ENCODE measurements at regions not wholly inside any gene's neighbourhood (a gene's known extent, or its start where the extent isn't known, plus 50 kb on each side); places are given as distances from the start of the nearest gene placed in this dataset.
"Not testable (repeated sequence)": the region's sequence is repeated elsewhere in the genome, so short reads cannot be mapped to it uniquely, and the experiment has no call there.

DNA sequence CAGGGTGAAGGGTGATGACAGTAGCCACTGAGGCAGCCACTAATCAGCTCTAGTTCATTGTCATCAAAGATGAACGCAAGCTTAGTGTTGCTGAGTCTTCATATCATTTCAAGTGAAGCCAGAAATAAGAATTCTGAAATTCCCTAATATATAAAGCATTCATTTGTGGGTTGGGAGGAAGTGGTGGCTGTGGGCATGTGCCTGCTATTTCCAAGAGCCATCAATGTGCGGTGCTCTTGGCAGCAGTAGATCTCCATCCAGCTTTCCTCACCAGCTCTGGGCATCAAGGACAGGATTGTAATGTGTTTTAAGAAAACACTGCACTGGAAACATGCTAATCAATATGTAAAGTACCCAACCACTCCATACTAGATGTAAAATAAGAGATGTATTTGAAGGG, 202.5 kb upstream of the AHR start:
- DNase-seq = no peak

DNA sequence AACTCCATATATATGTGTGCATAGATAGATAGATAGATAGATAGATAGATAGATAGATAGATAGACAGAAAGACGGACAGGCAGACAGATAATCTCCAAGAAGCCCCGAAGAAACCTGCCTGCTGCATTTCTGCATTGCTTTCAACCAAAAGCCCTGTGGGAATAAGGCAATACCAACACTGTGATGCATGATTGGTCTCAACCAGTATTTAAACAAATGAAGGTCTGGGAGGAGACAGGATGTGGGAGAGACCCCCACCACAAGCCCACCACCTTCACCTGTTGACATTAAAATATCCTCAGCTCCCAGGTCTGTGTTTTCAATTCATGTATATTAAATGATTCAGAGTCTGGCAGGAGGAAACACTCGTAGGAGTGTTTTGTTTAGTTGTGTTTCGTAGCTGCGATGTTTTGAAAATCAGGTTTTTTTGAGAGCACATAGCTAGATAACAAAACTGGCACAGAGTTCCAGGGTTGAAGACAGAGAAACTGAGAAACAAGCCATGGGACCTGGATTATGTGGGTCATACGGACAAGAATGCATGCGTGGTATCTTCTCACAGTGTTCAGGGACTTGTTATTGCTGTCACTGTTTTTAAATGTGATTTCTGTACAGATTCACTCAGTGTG, 200.7 kb upstream of the AHR start:
- DNase-seq = no peak

DNA sequence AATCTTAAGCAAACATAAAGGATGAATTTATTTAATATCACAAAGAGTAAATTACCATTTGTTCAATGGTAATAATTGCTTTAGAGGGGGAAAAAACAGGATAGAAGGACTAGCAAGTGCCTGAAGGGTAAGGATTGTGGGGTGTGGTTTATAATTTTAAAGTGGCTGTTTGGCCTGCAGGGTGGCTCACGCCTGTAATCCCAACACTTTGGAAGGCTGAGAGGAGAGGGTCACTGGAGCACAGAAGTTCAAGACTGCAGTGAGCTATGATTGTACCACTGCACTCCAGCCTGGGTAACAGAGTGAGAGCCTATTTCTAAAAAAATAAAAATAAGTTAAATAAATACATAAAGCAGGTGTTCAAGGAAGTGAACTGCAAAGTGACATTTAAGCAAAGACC, 199.9 kb upstream of the AHR start:
- DNase-seq = no peak

DNA sequence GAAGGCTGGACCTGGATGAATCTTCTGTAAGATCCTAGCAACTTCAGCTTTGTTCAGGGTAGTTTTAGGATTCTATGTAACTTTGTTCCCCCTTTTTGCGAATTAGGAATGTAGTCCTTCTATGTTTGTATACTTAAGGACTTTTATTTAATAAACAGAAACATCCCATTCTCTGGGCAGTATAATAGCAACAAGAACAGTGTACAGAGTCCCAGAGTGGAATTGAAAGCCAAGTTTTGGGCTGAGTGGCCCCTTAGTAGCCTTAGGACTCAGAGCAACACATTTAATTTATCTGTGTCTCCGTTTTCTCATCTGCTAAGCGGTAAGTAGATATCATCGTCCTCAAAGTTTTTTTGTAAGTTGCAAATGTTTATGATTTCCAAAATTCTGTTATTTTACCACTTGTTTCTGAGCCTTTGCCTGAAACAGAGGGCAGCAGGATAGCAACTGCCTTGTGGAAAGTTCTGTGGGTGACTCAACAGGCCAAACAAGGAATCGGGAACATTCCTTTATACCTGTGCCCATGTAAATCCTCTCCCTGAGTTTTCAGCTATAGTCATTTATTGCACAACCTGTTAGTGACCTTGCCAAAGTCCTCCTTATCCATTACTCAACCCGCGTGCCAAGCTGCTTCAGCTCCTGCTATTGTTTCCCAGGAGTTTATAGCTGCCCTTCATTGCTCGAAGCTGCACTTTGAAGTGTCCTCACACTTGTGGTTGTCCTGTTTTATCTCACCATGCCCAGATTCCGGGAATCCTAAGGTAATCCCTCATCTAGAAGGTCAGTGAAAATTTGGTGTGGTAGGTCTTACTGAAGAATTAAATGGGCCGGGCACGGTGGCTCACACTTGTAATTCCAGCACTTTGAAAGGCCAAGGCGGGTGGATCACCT, 199.1 kb upstream of the AHR start:
- DNase-seq = no peak

DNA sequence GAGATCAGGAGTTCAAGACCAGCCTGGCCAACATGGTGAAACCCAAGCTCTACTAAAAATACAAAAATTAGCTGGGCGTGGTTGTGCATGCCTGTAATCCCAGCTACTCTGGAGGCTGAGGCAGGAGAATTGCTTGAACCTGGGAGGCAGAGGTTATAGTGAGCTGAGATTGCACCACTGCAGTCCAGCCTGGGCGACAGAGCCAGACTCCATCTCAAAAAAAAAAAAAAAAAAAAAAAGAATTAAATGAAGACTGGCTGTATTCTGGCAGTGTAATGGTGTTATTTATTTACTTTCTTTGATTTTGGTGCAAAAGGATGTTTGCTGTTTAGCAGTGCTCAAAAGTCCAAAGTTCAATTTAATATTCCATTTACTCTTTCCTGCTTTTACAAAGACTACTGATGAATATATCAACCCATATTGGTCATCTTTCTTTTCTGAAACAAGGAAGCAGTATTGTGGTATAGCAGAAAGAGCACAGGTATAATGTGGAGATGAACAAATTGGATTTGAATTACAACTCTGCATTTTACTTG, 198.4 kb upstream of the AHR start:
- DNase-seq = not testable (repeated sequence)

DNA sequence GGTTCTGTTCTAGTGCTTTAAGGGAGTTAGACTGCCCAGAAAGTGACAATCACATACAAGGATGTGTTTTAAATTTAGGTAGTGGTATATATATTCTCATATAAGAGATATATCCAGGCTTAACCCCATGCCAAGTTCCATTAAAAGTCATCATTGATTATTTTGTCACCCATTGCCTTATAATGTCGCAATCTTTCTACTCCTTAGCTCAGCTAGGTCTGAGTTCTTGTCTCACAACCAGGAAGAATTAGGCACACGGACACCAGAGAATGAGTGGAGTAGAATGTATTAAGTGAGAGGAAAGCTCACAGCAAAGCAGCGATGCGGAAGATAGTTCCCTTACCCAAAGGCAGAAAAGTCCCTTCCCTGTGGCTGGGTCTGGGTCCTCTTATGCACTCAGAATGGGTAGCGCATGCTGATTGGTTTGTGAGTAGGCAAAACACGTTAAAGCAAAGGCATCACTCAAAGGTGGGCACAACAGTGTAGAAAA, 197.2 kb upstream of the AHR start:
- no peak for DNase-seq

DNA sequence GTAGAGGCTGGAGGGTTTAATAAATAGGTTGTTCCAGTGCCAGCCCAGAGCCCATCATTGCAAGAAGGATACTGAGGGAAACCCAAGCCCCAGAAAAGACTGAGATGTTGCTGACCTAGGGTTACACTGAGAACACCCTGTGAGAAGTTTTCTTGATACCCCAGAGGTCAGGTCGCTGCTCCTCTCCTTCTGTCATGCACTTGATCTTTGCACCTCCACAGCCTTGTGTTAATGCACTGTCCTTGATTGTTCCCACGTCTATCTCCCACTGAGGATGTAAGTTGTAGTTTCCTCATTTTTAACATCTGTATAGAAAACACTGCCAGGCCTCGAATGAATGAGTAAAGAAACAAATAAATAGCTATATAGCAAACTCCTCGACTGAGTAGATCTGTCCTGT, 195.3 kb upstream of the AHR start:
- DNase-seq = no peak

DNA sequence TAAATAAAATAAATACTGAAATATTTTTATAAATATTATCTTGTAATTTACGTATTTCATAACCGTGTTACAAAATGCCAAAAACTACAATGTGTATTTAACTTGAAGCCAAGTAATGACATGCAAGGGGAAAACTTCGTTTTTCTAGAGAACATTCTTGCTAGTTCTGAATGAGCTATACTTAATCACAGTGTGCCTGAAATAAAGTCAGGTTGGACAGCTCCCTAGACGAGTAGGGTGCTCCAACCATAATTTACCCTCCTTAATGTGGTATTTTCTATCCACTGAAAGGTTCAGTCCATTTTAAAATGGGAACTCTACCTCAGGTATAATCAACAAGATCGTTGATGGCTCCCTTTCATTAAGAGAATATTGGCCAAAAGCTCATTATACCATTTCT, 194.5 kb upstream of the AHR start:
- DNase-seq = no peak

DNA sequence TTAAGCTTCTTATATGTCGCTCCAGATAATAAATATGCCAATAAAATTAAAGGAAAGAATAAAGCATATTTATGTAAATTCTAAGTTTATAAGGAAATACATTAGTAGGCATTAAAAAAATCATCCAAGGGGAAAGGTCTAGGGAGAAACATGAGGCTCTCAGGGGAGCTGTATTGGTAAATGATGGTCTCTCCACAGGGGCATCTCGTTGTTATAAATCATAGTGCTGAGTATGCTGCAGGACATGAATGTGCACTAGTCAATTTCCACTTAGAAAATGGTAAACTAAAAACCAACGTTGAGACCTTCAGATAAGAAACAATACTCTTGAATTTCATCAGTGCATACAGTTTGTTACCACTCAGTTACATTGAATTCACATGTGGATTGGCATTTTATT, 194.0 kb upstream of the AHR start:
- no peak for DNase-seq

DNA sequence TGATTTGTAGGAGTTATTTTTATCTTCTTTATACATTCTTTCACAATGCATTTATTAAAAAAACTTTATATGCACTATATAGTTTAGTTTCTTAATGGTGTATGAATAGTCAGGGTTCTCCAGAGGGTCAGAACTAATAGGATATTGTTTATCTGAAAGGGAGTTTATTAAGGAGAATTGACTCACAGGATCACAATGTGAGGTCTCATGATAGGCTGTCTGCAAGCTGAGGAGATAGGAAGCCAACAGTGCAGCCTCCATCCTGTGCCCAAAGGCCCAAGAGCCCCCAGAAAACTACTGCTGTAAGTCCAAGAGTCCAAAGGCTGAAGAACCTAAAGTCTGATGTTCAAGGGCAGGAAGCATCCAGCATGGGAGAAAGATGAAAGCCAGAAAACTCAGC, 192.8 kb upstream of the AHR start:
- no peak for DNase-seq

DNA sequence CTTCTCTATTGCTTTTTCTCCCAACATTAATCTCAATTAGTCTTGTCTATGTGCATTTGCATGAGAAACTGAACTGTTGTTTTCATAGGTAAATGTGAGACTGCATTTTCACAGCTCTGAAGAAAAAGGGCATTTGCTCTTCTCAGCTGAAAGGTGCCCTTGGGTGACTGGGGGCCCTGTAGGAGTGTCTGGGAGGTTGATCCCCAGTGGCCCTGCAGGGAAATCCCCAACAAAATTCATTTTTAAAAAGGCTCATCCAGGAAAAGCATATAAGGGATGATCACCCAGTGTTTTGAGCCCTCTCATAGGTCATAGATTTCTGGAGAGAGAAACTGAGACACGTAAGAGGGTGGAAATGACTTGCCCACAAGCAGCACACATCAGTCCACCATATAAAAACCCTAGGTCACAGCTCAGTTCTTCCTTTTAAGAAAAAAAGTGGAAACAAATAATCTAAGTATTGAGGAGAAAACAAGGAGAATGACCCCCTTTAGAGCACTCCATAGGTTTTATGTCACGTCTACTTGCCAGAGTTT, 190.3 kb upstream of the AHR start:
- DNase-seq = no peak

DNA sequence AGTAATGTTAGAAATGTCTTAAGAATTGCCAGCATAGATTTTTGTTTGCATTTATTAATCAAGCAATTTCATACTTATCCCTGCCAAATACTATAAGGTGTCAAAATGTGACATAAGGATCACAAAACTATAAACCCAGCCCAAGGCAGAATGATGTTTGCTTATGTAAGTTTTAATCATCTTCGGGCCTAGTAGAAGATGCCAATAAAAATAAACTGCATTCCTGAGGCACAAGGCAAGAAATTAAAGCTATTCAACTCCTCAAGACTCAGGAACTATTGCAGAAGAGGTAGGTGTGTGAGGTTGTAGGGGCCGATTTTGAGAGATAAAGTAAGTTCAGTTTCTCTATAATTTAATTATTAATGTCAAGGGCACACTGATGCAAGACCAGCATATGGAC, 189.4 kb upstream of the AHR start:
- DNase-seq = no peak

DNA sequence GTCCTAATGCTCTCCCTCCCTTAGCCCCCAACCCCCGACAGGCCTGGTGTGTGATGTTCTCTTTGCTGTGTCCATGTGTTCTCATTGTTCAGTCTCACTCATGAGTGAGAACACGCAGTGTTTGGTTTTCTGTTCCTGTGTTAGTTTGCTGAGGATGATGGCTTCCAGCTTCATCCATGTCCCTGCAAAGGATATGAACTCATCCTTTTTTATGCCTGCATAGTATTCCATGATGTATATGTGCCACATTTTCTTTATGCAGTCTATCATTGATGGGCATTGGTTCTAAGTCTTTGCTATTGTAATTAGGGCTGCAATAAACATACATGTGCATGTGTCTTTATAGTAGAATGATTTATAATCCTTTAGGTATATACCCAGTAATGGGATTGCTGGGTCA, 184.7 kb upstream of the AHR start:
- not testable (repeated sequence) for DNase-seq

DNA sequence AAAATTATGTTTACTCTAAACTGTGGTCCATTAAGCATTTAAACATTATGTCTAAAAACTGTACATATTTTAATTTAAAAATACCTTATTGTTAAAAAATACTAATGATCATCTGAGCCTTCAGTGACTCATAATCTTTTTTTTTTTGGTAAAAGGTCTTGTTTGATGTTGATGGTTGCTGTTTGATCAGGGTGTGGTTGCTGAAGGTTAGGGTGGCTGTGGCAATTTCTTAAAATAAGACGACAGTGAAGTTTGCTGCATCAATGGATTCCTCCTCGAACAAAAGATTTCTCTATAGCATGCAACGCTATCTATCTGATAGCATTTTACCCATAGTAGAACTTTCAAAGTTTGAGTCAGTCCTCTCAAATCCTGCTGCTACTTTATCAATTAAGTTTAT, 180.0 kb upstream of the AHR start:
- no peak for DNase-seq

DNA sequence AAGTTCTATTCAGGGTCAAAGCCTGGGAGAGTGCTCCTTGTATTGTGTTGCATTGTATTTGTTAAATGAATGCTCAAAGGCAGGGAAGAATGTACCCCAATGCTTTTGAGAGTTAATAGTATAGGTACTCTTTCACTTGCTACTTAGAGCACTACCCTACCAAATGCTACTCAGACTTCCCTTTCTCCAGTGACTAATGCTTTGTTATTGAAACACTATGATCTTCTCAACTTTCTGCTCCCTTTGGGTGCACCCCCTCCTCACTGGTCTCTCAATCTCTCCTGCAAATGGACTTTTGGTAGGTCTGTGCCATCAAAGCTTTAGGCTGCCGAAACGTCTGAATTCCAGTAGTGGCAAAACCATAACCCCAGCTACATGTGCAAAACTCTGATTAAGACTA, 177.7 kb upstream of the AHR start:
- no peak for DNase-seq

DNA sequence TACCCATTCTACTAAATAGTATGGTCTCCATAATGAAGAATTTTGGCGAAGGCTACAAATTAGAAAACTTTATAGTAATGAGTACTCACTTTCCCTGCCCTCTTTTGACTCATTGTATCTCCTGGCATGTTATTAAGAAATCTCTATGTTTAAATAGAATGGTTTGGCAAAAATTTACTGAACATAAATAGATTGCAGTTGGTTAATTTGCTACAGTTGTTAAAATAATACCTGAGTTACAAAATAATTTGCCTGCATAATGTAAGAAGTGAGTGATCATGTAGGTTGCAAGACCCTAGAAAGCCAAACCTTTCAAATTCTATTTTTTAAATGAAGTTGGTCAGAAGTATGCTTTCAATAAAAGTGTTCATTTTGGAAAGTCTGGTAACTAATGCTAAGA, 176.8 kb upstream of the AHR start:
- no peak for DNase-seq

DNA sequence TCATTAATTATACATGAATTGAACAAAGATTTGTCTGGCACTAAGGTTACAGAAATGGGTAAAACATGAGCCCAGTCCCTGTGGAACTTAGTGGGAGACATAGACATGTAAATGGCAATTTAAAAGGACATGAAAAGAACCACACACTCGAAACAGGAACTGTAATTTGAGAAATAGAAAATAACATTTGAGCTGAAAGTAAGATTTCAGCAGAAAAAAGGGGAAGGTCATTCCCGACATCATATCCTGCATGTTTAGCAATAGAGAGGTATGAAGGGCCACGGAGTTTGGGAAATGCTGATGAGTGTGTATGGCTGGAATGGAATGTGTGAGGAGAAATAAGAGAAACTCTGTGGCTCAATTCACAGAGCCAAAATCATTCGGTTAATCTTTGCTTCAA, 175.4 kb upstream of the AHR start:
- no peak for DNase-seq

DNA sequence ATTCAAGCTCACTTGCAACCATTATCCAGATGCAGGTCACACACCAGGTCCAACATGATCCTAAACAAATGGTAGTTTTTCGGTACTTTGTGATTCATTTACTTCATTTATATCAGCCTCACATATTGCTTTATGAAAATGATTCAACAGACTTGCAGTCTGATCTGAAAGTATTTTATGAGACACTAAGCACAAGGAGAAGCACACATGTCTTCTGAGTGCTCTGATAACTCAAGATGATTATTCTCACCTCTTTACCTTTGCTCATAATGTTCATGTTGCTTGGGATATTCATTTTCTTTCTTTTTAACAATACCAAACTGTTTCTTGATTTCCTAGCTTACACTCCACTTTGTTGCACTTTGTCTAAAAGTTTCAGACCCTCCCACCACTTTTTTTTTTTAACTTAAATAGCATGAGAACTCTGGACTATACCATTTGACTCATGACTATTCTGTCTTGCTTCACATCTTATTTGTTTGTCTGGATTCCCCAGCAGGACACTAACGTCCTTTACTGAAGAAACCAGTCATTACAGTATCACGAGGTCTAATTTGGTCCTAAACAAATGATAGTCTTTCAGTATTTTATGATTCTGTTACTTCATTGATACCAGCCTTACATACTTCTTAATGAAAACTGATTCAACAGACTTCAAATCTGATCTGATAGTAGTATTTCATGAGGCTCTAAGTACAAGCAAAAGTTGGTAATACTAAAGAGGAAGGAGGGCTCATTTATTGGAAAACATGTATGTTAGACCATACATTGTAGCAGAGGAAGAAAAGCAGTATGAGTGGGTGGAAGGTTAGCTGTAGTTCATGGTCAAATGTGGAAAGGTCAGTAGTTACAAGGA, 171.8 kb upstream of the AHR start:
- no peak for DNase-seq

DNA sequence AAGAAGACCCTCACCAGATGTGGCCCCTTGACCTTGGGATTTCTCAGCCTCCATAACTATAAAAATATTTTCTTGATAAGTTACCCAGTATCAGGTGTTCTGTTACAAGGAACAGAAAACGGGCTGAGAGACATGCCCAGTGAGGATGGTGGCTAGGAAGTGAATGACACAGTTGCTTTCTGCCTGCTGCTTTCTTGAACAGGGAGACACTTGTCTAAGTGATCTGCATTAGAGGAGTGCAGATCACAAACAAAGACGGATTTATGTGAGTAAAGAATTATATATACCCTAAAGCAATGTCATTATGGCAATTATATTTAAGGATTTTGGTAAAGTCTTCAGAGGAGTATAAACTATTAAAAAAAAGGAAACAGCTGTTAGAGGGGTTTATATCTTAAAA, 169.2 kb upstream of the AHR start:
- no peak for DNase-seq

DNA sequence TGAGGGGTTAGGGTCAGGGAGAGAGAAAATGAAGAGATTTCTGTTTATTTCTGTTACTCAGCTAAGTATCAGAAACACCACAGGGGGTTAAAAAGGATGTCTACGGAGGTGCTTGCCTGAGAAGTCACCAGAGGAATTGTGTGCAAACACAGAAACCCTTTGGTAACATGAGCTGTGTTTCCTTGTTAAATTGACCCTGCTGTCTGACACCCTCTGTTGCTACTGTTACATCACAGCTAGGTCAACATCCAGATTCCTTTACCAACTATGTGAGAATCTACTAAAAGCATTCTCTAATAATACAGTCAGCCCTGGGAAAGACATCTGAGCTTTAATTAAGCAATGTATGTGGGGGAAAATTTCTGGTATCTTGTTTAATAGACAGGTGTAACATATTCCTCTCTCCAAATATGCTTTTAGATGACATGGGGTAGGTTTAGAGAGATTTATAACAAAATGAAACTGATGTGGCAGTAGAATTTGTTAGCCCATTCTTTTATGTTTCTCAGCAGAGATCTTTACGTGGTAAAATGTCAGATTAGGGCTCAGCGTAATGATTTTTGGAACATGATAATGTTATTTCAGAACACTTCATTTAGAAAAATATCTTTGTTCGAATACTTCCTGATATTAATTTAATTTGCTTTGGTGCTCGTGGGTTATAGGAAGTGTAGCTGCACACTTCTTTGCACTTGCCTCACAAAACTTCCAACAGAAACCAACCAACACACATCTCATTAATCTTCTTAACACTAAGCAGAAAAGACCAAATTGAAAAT, 168.0 kb upstream of the AHR start:
- DNase-seq = no peak

DNA sequence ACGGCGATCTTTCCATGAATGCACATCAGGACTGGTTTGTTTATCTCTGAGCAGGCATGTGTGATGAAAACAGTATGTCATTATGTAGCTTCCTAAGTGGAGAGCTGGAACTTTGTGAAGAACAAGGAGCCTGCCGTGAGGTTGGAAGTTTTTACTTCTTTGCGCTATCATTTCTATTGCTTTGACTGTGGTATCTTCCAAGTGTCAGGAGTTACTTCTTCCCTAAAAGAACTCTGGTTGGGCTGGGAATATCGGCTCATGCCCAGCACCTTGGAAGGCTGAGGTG, 167.4 kb upstream of the AHR start:
- no peak for DNase-seq

DNA sequence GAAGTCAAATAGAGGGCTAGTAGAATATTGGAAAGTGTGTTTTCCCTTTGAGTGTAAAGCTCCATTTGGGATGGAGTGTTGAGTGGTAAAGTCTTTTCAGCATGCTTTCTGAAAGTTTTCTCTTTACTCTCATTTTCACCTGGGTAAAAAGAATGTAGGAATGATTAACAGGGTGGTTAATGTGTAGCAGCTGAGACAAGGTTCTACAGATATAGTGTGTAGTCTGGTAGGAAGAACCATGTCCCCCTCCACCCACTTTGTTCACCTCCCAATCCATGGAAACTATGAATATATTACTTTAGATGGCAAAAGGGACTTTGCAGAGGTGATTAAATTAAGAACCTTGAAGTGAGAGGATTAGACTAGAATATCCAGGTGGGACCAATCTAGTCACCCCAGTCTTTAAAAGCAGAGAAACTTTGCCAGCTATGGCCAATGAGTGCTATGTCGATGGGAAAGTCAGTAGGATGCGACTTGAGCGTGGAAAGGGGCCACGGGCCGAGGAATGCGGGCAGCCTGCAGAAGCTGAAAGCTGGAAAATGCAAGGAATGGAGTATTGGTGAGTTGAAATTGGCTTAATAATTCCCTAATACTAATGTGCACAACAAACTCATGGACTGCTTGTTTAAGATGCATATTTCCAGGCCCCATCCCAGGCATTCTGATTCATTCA, 166.3 kb upstream of the AHR start:
- DNase-seq = no peak
